Gastroesophageal sphincter (tissue), 3 donors: ENCODE measurements at regions not wholly inside any gene's neighbourhood (a gene's known extent, or its start where the extent isn't known, plus 50 kb on each side); places are given as distances from the start of the nearest gene placed in this dataset.

Experiments
- EP300 ChIP-seq: sonication (generic); formaldehyde crosslinking; IDR thresholded peaks from one replicate; pipeline ENCODE4 v1.6.1; 2017; ENCODE audit warnings: antibody characterized with exemption, mild to moderate bottlenecking
- POLR2A ChIP-seq, 2 donors: fragments of 450-650 bp; IDR thresholded peaks; one replicate each; pipeline ENCODE4 v1.6.1; 2017; ENCODE audit warnings: antibody characterized with exemption in 2 of 2, mild to moderate bottlenecking in 2 of 2, moderate library complexity in 1 of 2
- POLR2AphosphoS5 ChIP-seq: sonication (generic); formaldehyde crosslinking; IDR thresholded peaks from one replicate; pipeline ENCODE4 v1.6.1; 2017; ENCODE audit warnings: antibody characterized with exemption
- TF ChIP-seq, protein P1 (sequence below), 4 experiments: fragments of 200-600 bp in 2 of 4; fragments of 450-650 bp in 2 of 4; sonication (generic) in 1 of 4; IDR thresholded peaks; one replicate each; pipeline ENCODE4 v1.5.1; 2017 to 2019; ENCODE audit warnings: antibody characterized with exemption in 4 of 4, mild to moderate bottlenecking in 2 of 4, moderate library complexity in 2 of 4

DNA sequence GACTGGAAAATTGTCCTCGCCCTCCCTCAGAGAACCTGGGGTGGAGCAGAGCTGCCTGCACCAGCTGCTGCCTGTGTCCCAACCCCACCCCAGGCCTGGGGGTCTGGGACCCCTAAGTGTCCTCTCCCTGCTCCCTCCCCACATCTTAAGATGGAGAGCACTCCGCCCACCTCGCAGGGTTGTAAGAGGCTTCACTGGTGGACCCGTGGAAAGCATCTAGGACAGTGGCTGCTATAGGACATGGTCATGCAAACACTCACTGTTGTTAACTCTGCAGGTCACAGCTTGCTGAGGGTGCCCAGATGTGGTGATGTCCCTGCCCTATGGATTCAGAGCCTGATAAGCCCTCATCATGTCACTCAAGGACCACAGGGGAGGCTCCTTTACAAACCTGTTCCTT, 62.0 kb upstream of the ARNT2 start:
- TF ChIP-seq, protein P1, sequence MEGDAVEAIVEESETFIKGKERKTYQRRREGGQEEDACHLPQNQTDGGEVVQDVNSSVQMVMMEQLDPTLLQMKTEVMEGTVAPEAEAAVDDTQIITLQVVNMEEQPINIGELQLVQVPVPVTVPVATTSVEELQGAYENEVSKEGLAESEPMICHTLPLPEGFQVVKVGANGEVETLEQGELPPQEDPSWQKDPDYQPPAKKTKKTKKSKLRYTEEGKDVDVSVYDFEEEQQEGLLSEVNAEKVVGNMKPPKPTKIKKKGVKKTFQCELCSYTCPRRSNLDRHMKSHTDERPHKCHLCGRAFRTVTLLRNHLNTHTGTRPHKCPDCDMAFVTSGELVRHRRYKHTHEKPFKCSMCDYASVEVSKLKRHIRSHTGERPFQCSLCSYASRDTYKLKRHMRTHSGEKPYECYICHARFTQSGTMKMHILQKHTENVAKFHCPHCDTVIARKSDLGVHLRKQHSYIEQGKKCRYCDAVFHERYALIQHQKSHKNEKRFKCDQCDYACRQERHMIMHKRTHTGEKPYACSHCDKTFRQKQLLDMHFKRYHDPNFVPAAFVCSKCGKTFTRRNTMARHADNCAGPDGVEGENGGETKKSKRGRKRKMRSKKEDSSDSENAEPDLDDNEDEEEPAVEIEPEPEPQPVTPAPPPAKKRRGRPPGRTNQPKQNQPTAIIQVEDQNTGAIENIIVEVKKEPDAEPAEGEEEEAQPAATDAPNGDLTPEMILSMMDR (IDR thresholded peaks at IDR 0.05), result no peak
- TF ChIP-seq POLR2A (IDR thresholded peaks at IDR 0.05) (no peak), POLR2AphosphoS5 (no peak), EP300 (no peak)
